Endothelial cell of umbilical vein (primary cell): ENCODE measurements at regions not wholly inside any gene's neighbourhood (a gene's known extent, or its start where the extent isn't known, plus 50 kb on each side); places are given as distances from the start of the nearest gene placed in this dataset.

Experiments used
- BruUV-seq: library from RNA; stranded (reverse); fragments of 400-500 nt; replicated peaks from 2 replicates; lab custom pipeline; 2021; lab: Mats Ljungman, UMichigan
- CTCF ChIA-PET: fragments of 300-600, 350-600 bp; sonication (Branson Sonifier 250); formaldehyde crosslinking; loops from one replicate; lab custom pipeline; 2021; ENCODE audit warnings: antibody characterized with exemption, inconsistent platforms; lab: Charles Lee
- POLR2A ChIA-PET: fragments of 300-600, 350-600 bp; sonication (Branson Sonifier 250); formaldehyde crosslinking; loops from one replicate; lab custom pipeline; 2021; ENCODE audit warnings: antibody characterized with exemption, inconsistent platforms; lab: Charles Lee
- DNase-seq: peaks from one replicate; pipeline ENCODE4 v3.0.0-alpha.2; 2011; ENCODE audit warnings: low read depth, low spot score
- FAIRE-seq: peaks from 2 replicates; lab custom pipeline; 2011; peaks lifted over from hg19 to GRCh38; lab: Jason Lieb, UNC
- H2AFZ ChIP-seq: 2 replicates; pipeline ENCODE4 v1.6.0; 2012; ENCODE audit warnings: low read depth, low read length, control low read depth, inconsistent platforms
- H3K27ac ChIP-seq: 2 replicates; pipeline ENCODE4 v1.5.1; 2011; ENCODE audit warnings: low read depth, mild to moderate bottlenecking, control low read depth, low read length, moderate library complexity; ENCODE audit not compliant: insufficient read depth
- H3K27me3 ChIP-seq, 2 experiments: 2 replicates each; pipeline versions ENCODE4 v1.6.0 to v1.6.1; 2011; ENCODE audit warnings: low read length in 2 of 2, mixed read lengths in 1 of 2; ENCODE audit not compliant: control insufficient read depth in 2 of 2, insufficient read depth in 2 of 2
- H3K36me3 ChIP-seq, 2 experiments: 2 replicates in 1 of 2; 3 replicates in 1 of 2; pipeline ENCODE4 v1.5.1; 2011; ENCODE audit warnings: low read length in 2 of 2, mild to moderate bottlenecking in 1 of 2, moderate library complexity in 1 of 2; ENCODE audit not compliant: control insufficient read depth in 2 of 2, insufficient read depth in 2 of 2; ENCODE audit errors: extremely low read depth in 1 of 2
- H3K4me1 ChIP-seq: 3 replicates; pipeline ENCODE4 v1.5.1; 2011; ENCODE audit warnings: mild to moderate bottlenecking, low read length; ENCODE audit not compliant: control insufficient read depth, insufficient read depth; ENCODE audit errors: extremely low read depth
- H3K4me2 ChIP-seq: 2 replicates; pipeline ENCODE4 v1.6.1; 2011; ENCODE audit warnings: low read length, control low read depth, mixed read lengths; ENCODE audit not compliant: insufficient read depth
- H3K4me3 ChIP-seq, 3 experiments: fragments of 200-600 bp in 1 of 3; sonication (generic), shearing (Covaris generic) in 1 of 3; replicated peaks in 1 of 3; 2 replicates each; pipeline ENCODE4 v1.5.1; 2011 to 2016; ENCODE audit warnings: control low read depth in 3 of 3, low read length in 3 of 3, mild to moderate bottlenecking in 2 of 3, inconsistent platforms in 1 of 3, low read depth in 1 of 3, moderate library complexity in 1 of 3; ENCODE audit not compliant: insufficient read depth in 1 of 3
- H3K79me2 ChIP-seq: 2 replicates; pipeline ENCODE4 v1.6.0; 2012; ENCODE audit warnings: low read length, inconsistent platforms; ENCODE audit not compliant: control insufficient read depth, insufficient read depth
- H3K9ac ChIP-seq: replicated peaks from 2 replicates; pipeline ENCODE3; 2011; ENCODE audit warnings: low read length, control low read depth; ENCODE audit not compliant: insufficient read depth; ENCODE audit errors: extremely low read depth
- H3K9me1 ChIP-seq: replicated peaks from 3 replicates; pipeline ENCODE4 v1.6.0; 2011; ENCODE audit warnings: mild to moderate bottlenecking, low read length; ENCODE audit not compliant: control insufficient read depth, insufficient read depth; ENCODE audit errors: extremely low read depth
- H3K9me3 ChIP-seq: replicated peaks from 2 replicates; pipeline ENCODE4 v1.5.1; 2012; ENCODE audit warnings: low read length, inconsistent platforms; ENCODE audit not compliant: control insufficient read depth, insufficient read depth
- H4K20me1 ChIP-seq: replicated peaks from 2 replicates; pipeline ENCODE3; 2011; ENCODE audit warnings: mild to moderate bottlenecking, low read length; ENCODE audit not compliant: control insufficient read depth, insufficient read depth; ENCODE audit errors: extremely low read depth
- CTCF ChIP-seq, 2 donors: IDR thresholded peaks; 1 replicate in 1 of 2; 2 replicates in 1 of 2; pipeline ENCODE4 v1.5.1; 2011; ENCODE audit warnings: low read length in 2 of 2, mild to moderate bottlenecking in 2 of 2, moderate library complexity in 2 of 2, control low read depth in 1 of 2, inconsistent platforms in 1 of 2, low read depth in 1 of 2; ENCODE audit not compliant: insufficient read depth in 1 of 2; ENCODE audit errors: extremely low read depth in 1 of 2
- EZH2 ChIP-seq: IDR thresholded peaks from 2 replicates; pipeline ENCODE4 v1.6.1; 2012; ENCODE audit warnings: borderline replicate concordance, low read depth, mild to moderate bottlenecking, moderate library complexity, low read length, inconsistent platforms; ENCODE audit not compliant: severe bottlenecking
- FOS ChIP-seq: IDR thresholded peaks from 2 replicates; pipeline ENCODE4 v1.6.1; 2011; ENCODE audit warnings: mild to moderate bottlenecking, low read length, moderate library complexity, borderline replicate concordance; ENCODE audit not compliant: insufficient read depth
- GATA2 ChIP-seq: IDR thresholded peaks from 2 replicates; pipeline ENCODE4 v1.7.0; 2011; ENCODE audit warnings: low read depth, mild to moderate bottlenecking, moderate library complexity, mixed read lengths, low read length; ENCODE audit not compliant: insufficient read length, insufficient read depth
- JUN ChIP-seq: IDR thresholded peaks from 2 replicates; pipeline ENCODE4 v1.6.1; 2011; ENCODE audit warnings: borderline replicate concordance, low read depth; ENCODE audit not compliant: insufficient read length, insufficient read depth
- MAX ChIP-seq: IDR thresholded peaks from 2 replicates; pipeline ENCODE4 v1.6.1; 2011; ENCODE audit not compliant: insufficient read depth, insufficient read length
- MYC ChIP-seq: IDR thresholded peaks from one replicate; pipeline ENCODE4 v1.6.1; 2011; ENCODE audit warnings: mild to moderate bottlenecking, low read depth, low read length
- POLR2A ChIP-seq: IDR thresholded peaks from 2 replicates; pipeline ENCODE4 v1.6.1; 2012; ENCODE audit warnings: low read depth, mild to moderate bottlenecking, control low read depth, low read length
- POLR2AphosphoS5 ChIP-seq: IDR thresholded peaks from 2 replicates; pipeline ENCODE4 v1.6.1; 2012; ENCODE audit warnings: low read depth, mild to moderate bottlenecking, control low read depth, low read length, moderate library complexity; ENCODE audit not compliant: insufficient read depth
- dilution Hi-C: fragments of 300-500 bp; cut with MboI; formaldehyde crosslinking; loops from one replicate; pipeline ENCODE4 v1.15.0; 2019; ENCODE audit warnings: low sequenced_read_pairs; ENCODE audit not compliant: extremely low pct_ligation_motif_present
- intact Hi-C: fragments of 100-400 bp; cut with micrococcal nuclease; formaldehyde crosslinking; loops from one replicate; pipeline ENCODE4 v1.10.0; 2022

GRCh38 chr3:176755977-176756376, 441.3 kb downstream of the TBL1XR1 start:
- intact Hi-C loops, result no loop called here
- no peak overlapping the region for H2AFZ ChIP-seq
- no peaks in the 10 kb centered on the region for H3K4me1 ChIP-seq
- ChIA-PET CTCF (no interaction called here), POLR2A (no interaction called here)
- no peak overlapping the region for H3K27ac ChIP-seq
- no peaks in the 10 kb centered on the region for H3K36me3 ChIP-seq
- H3K9ac ChIP-seq, result no peak overlapping the region
- DNase-seq (no peak), FAIRE-seq (no peak)
- H3K9me1 ChIP-seq, result no peaks in the 10 kb centered on the region
- no peaks in the 10 kb centered on the region for H3K79me2 ChIP-seq
- BruUV-seq, result no TSS peak
- H4K20me1 ChIP-seq, result no peaks in the 10 kb centered on the region
- H3K9me3 ChIP-seq, result no peaks in the 10 kb centered on the region
- TF ChIP-seq POLR2A (no peak), EZH2 (no peak)
- no peaks in the 10 kb centered on the region for H3K27me3 ChIP-seq
- no peak overlapping the region for H3K4me3 ChIP-seq
- dilution Hi-C loops, result no loop called here
- H3K4me2 ChIP-seq, result no peak overlapping the region

GRCh38 chr3:176755552-176755951, 441.7 kb downstream of the TBL1XR1 start:
- no peak overlapping the region for H3K27ac ChIP-seq
- CTCF ChIA-PET, result no interaction called here
- H3K4me2 ChIP-seq, result no peak overlapping the region
- dilution Hi-C loops, result no loop called here
- no peak overlapping the region for H2AFZ ChIP-seq
- POLR2A ChIA-PET, result no interaction called here
- DNase-seq (no peak), FAIRE-seq (no peak)
- intact Hi-C loops, result no loop called here
- H3K9ac ChIP-seq, result no peak overlapping the region
- no peaks in the 10 kb centered on the region for H3K9me3 ChIP-seq
- no peaks in the 10 kb centered on the region for H3K4me1 ChIP-seq
- H3K79me2 ChIP-seq, result no peaks in the 10 kb centered on the region
- no peaks in the 10 kb centered on the region for H3K36me3 ChIP-seq
- no peaks in the 10 kb centered on the region for H4K20me1 ChIP-seq
- H3K27me3 ChIP-seq, result no peaks in the 10 kb centered on the region
- no peak overlapping the region for H3K4me3 ChIP-seq
- H3K9me1 ChIP-seq, result no peaks in the 10 kb centered on the region
- TF ChIP-seq CTCF (IDR thresholded peaks at IDR 0.05; ENCODE audit: extremely low read depth in 1 of 2, insufficient read depth in 1 of 2, low read depth in 1 of 2, low read length in 2 of 2) (no peak), POLR2A (no peak), GATA2 (no peak), FOS (no peak), JUN (no peak), MYC (no peak), MAX (no peak), POLR2AphosphoS5 (no peak), EZH2 (no peak)
- no TSS peak for BruUV-seq
